ENCODE measurements at regions not wholly inside any gene's neighbourhood (a gene's known extent, or its start where the extent isn't known, plus 50 kb on each side); places are given as distances from the start of the nearest gene placed in this dataset.

DNA sequence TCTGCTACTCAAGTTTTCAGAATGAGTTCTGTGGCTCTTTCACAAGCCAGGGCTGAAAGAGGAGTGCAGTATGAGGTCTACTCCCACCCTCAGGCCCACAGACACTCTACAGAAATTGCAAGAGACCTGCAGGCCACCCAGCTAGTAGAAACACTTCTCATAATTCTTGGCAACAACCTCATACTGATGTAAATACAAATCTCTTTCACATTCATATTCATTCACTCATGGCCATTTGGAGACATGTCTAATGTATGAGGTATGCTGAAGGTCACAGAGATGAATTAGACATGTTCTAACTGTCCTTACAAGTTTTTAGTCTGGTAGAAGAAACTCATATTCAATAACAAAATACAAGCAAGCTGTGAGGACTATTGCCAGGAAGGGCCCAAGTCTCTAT, 83.8 kb upstream of the KLHL29 start:
- H3K79me1 ChIP-seq (ENCODE audit: low read depth, low read length), result no peaks in the 10 kb centered on the region
- H4K8ac ChIP-seq (ENCODE audit: low read depth, low read length), result no peak overlapping the region
- no peak overlapping the region for H2BK15ac ChIP-seq (ENCODE audit: low read length)
- H3K27ac ChIP-seq (replicated peaks; ENCODE audit: low read length), result no peak overlapping the region
- no peak overlapping the region for H2BK120ac ChIP-seq (ENCODE audit: low read depth, low read length)
- H4K91ac ChIP-seq (ENCODE audit: low read depth, low read length, poor library complexity), result no peak overlapping the region
- no peak overlapping the region for H2AK5ac ChIP-seq (ENCODE audit: low read depth, low read length)
- no peak overlapping the region for H3K14ac ChIP-seq (ENCODE audit: low read length)
- H3K27me3 ChIP-seq (ENCODE audit: control insufficient read depth in 3 of 3, insufficient read depth in 3 of 3, low read depth in 1 of 3, low read length in 3 of 3), result peaks cover 0 to 11% (median 0%) of the 10 kb centered on the region in 3 experiments
- H3K9me3 ChIP-seq (replicated peaks in 1 of 2; ENCODE audit: control insufficient read depth in 2 of 2, insufficient read depth in 1 of 2, low read depth in 1 of 2, low read length in 2 of 2), result no peaks in the 10 kb centered on the region
- H3K4me1 ChIP-seq (ENCODE audit: control insufficient read depth in 2 of 2, insufficient read depth in 1 of 2, low read depth in 1 of 2, low read length in 2 of 2), result no peaks in the 10 kb centered on the region
- no peak for DNase-seq (ENCODE audit: low spot score)
- no peak overlapping the region for H3K18ac ChIP-seq (ENCODE audit: low read length)
- H3K4me2 ChIP-seq (ENCODE audit: insufficient read depth, low read length, poor library complexity, severe bottlenecking), result no peak overlapping the region
- H2AFZ ChIP-seq (ENCODE audit: low read length), result no peak overlapping the region
- no peak overlapping the region for H3K23ac ChIP-seq (ENCODE audit: low read depth, low read length, poor library complexity)
- no peak overlapping the region for H2BK12ac ChIP-seq (ENCODE audit: low read length)
- no peak overlapping the region for H3K9ac ChIP-seq (ENCODE audit: low read depth, low read length, poor library complexity)
- no peak overlapping the region for H2BK5ac ChIP-seq (ENCODE audit: low read length)
- H3K36me3 ChIP-seq (replicated peaks in 1 of 2; ENCODE audit: control insufficient read depth in 2 of 2, insufficient read depth in 2 of 2, low read length in 2 of 2), result no peaks in the 10 kb centered on the region
- no peak overlapping the region for H3K4me3 ChIP-seq (ENCODE audit: low read length in 2 of 2)
- H3K4ac ChIP-seq (ENCODE audit: low read length), result no peak overlapping the region

DNA sequence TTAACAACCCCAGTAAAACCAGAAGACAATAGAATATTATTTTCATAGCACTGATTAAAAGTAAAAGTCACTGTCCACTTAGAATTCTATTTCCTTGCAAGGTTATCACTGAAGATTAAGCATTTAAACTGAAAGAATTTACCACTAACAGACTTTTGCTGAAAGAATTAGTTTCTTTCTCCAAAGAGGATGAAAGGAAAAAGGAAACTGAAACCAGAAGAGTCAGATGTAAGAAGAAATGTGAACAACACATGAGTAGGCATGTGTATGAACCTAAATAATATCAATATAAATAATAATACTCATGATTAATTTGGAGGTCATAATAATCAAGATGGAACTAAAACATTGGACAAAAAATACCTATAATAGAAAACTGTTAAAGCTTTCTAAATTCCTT, 82.4 kb upstream of the KLHL29 start:
- H3K79me1 ChIP-seq (ENCODE audit: low read depth, low read length), result no peaks in the 10 kb centered on the region
- H3K23ac ChIP-seq (ENCODE audit: low read depth, low read length, poor library complexity), result no peak overlapping the region
- no peak overlapping the region for H3K4me2 ChIP-seq (ENCODE audit: insufficient read depth, low read length, poor library complexity, severe bottlenecking)
- H3K4ac ChIP-seq (ENCODE audit: low read length), result no peak overlapping the region
- H2BK12ac ChIP-seq (ENCODE audit: low read length), result no peak overlapping the region
- H2BK5ac ChIP-seq (ENCODE audit: low read length), result no peak overlapping the region
- H4K8ac ChIP-seq (ENCODE audit: low read depth, low read length), result no peak overlapping the region
- no peak overlapping the region for H2AK5ac ChIP-seq (ENCODE audit: low read depth, low read length)
- DNase-seq (ENCODE audit: low spot score), result no peak
- no peak overlapping the region for H3K27ac ChIP-seq (replicated peaks; ENCODE audit: low read length)
- no peak overlapping the region for H3K18ac ChIP-seq (ENCODE audit: low read length)
- no peak overlapping the region for H3K14ac ChIP-seq (ENCODE audit: low read length)
- no peaks in the 10 kb centered on the region for H3K4me1 ChIP-seq (ENCODE audit: control insufficient read depth in 2 of 2, insufficient read depth in 1 of 2, low read depth in 1 of 2, low read length in 2 of 2)
- no peaks in the 10 kb centered on the region for H3K9me3 ChIP-seq (replicated peaks in 1 of 2; ENCODE audit: control insufficient read depth in 2 of 2, insufficient read depth in 1 of 2, low read depth in 1 of 2, low read length in 2 of 2)
- no peak overlapping the region for H2BK120ac ChIP-seq (ENCODE audit: low read depth, low read length)
- no peak overlapping the region for H4K91ac ChIP-seq (ENCODE audit: low read depth, low read length, poor library complexity)
- H3K27me3 ChIP-seq (ENCODE audit: control insufficient read depth in 3 of 3, insufficient read depth in 3 of 3, low read depth in 1 of 3, low read length in 3 of 3), result peaks cover 0 to 19% (median 0%) of the 10 kb centered on the region in 3 experiments
- H3K4me3 ChIP-seq (ENCODE audit: low read length in 2 of 2), result no peak overlapping the region
- H2BK15ac ChIP-seq (ENCODE audit: low read length), result no peak overlapping the region
- H3K9ac ChIP-seq (ENCODE audit: low read depth, low read length, poor library complexity), result no peak overlapping the region
- no peak overlapping the region for H2AFZ ChIP-seq (ENCODE audit: low read length)
- H3K36me3 ChIP-seq (replicated peaks in 1 of 2; ENCODE audit: control insufficient read depth in 2 of 2, insufficient read depth in 2 of 2, low read length in 2 of 2), result no peaks in the 10 kb centered on the region

DNA sequence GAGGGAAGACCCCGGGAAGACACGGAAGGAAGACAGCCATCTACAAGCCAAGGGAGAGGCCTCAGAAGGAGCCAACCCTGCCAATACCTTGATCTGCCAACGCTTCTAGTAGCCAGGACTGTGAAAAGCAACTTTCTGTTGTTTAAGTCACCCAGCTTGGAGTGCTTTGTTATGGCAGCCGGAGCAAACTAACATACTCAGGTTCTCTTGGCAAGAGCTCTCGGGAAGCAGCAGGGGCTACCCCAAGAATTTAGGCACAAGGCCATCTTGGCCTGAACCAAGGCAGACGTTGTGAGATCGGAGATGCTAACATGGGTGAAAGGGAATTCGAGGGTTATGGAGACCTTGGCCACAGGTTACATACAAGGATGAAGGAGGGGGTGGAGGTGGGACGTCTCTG, 78.6 kb upstream of the KLHL29 start:
- H4K91ac ChIP-seq (ENCODE audit: low read depth, low read length, poor library complexity), result no peak overlapping the region
- no peak overlapping the region for H3K4me2 ChIP-seq (ENCODE audit: insufficient read depth, low read length, poor library complexity, severe bottlenecking)
- H3K4ac ChIP-seq (ENCODE audit: low read length), result no peak overlapping the region
- no peaks in the 10 kb centered on the region for H3K36me3 ChIP-seq (replicated peaks in 1 of 2; ENCODE audit: control insufficient read depth in 2 of 2, insufficient read depth in 2 of 2, low read length in 2 of 2)
- H4K8ac ChIP-seq (ENCODE audit: low read depth, low read length), result no peak overlapping the region
- H2AFZ ChIP-seq (ENCODE audit: low read length), result no peak overlapping the region
- H2BK5ac ChIP-seq (ENCODE audit: low read length), result no peak overlapping the region
- no CpG with 5 or more reads among the region's 9 CpGs for WGBS, 2 donors (ENCODE audit: extremely low coverage in 2 of 2, insufficient read length in 2 of 2, insufficient replicate concordance in 1 of 2)
- no peak overlapping the region for H2BK120ac ChIP-seq (ENCODE audit: low read depth, low read length)
- H2AK5ac ChIP-seq (ENCODE audit: low read depth, low read length), result no peak overlapping the region
- no peak overlapping the region for H2BK15ac ChIP-seq (ENCODE audit: low read length)
- no peaks in the 10 kb centered on the region for H3K9me3 ChIP-seq (replicated peaks in 1 of 2; ENCODE audit: control insufficient read depth in 2 of 2, insufficient read depth in 1 of 2, low read depth in 1 of 2, low read length in 2 of 2)
- no peak overlapping the region for H2BK12ac ChIP-seq (ENCODE audit: low read length)
- H3K18ac ChIP-seq (ENCODE audit: low read length), result no peak overlapping the region
- H3K79me1 ChIP-seq (ENCODE audit: low read depth, low read length), result no peaks in the 10 kb centered on the region
- no peak overlapping the region for H3K27ac ChIP-seq (replicated peaks; ENCODE audit: low read length)
- H3K9ac ChIP-seq (ENCODE audit: low read depth, low read length, poor library complexity), result no peak overlapping the region
- no peak for DNase-seq (ENCODE audit: low spot score)
- no peak overlapping the region for H3K23ac ChIP-seq (ENCODE audit: low read depth, low read length, poor library complexity)
- H3K4me3 ChIP-seq (ENCODE audit: low read length in 2 of 2), result no peak overlapping the region
- peaks cover 0 to 41% (median 0%) of the 10 kb centered on the region in 3 experiments for H3K27me3 ChIP-seq (ENCODE audit: control insufficient read depth in 3 of 3, insufficient read depth in 3 of 3, low read depth in 1 of 3, low read length in 3 of 3)
- no peaks in the 10 kb centered on the region for H3K4me1 ChIP-seq (ENCODE audit: control insufficient read depth in 2 of 2, insufficient read depth in 1 of 2, low read depth in 1 of 2, low read length in 2 of 2)
- H3K14ac ChIP-seq (ENCODE audit: low read length), result no peak overlapping the region

DNA sequence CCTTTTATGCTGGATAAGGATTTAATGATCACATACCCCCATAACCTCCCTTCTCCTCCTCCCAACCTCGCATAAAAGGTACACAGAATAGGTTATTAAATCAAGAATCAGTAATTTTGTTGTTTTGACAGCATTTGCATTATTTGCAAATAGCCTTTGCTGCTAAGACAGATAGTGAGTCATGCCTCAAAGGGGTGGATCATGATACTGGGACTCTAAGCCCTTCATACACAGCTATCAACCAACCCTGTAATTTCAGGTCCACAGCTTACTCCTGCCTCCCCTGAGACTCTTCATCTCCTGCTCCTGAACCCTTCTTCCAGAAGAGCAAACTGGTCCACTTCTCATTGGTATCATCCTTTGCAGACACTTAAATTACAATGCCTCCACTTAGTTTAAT, 73.8 kb upstream of the KLHL29 start:
- no CpG with 5 or more reads among the region's 1 CpG for WGBS, 2 donors (ENCODE audit: extremely low coverage in 2 of 2, insufficient read length in 2 of 2, insufficient replicate concordance in 1 of 2)
- Histone ChIP-seq H2BK15ac (ENCODE audit: low read length) (no peak overlapping the region), H2AK5ac (ENCODE audit: low read depth, low read length) (no peak overlapping the region), H3K4ac (ENCODE audit: low read length) (no peak overlapping the region), H2BK12ac (ENCODE audit: low read length) (no peak overlapping the region), H2BK5ac (ENCODE audit: low read length) (no peak overlapping the region), H3K9ac (ENCODE audit: low read depth, low read length, poor library complexity) (no peak overlapping the region), H4K91ac (ENCODE audit: low read depth, low read length, poor library complexity) (no peak overlapping the region), H3K9me3 (replicated peaks in 1 of 2; ENCODE audit: control insufficient read depth in 2 of 2, insufficient read depth in 1 of 2, low read depth in 1 of 2, low read length in 2 of 2) (no peaks in the 10 kb centered on the region), H3K23ac (ENCODE audit: low read depth, low read length, poor library complexity) (no peak overlapping the region), H3K27ac (replicated peaks; ENCODE audit: low read length) (no peak overlapping the region), H3K4me3 (ENCODE audit: low read length in 2 of 2) (no peak overlapping the region), H4K8ac (ENCODE audit: low read depth, low read length) (no peak overlapping the region), H3K4me1 (ENCODE audit: control insufficient read depth in 2 of 2, insufficient read depth in 1 of 2, low read depth in 1 of 2, low read length in 2 of 2) (no peaks in the 10 kb centered on the region), H2AFZ (ENCODE audit: low read length) (no peak overlapping the region), H3K79me1 (ENCODE audit: low read depth, low read length) (no peaks in the 10 kb centered on the region), H3K14ac (ENCODE audit: low read length) (no peak overlapping the region), H3K4me2 (ENCODE audit: insufficient read depth, low read length, poor library complexity, severe bottlenecking) (no peak overlapping the region), H3K18ac (ENCODE audit: low read length) (no peak overlapping the region), H2BK120ac (ENCODE audit: low read depth, low read length) (no peak overlapping the region), H3K36me3 (replicated peaks in 1 of 2; ENCODE audit: control insufficient read depth in 2 of 2, insufficient read depth in 2 of 2, low read length in 2 of 2) (no peaks in the 10 kb centered on the region), H3K27me3 (ENCODE audit: control insufficient read depth in 3 of 3, insufficient read depth in 3 of 3, low read depth in 1 of 3, low read length in 3 of 3) (peaks cover 0 to 39% (median 0%) of the 10 kb centered on the region in 3 experiments)
- DNase-seq (ENCODE audit: low spot score), result no peak
